Astrocyte (in vitro differentiated cells and primary cell): ENCODE measurements at regions not wholly inside any gene's neighbourhood (a gene's known extent, or its start where the extent isn't known, plus 50 kb on each side); places are given as distances from the start of the nearest gene placed in this dataset.

Source experiments
- DNase-seq: peaks from one replicate; pipeline ENCODE4 v3.0.0-alpha.2; 2010; ENCODE audit warnings: low read depth
- FAIRE-seq: peaks from 2 replicates; lab custom pipeline; 2011; peaks lifted over from hg19 to GRCh38; lab: Jason Lieb, UNC
- H2AFZ ChIP-seq: 2 replicates; pipeline ENCODE4 v1.6.0; 2012; ENCODE audit warnings: low read depth, low read length, inconsistent platforms
- H3K27ac ChIP-seq: 2 replicates; pipeline ENCODE4 v1.5.1; 2011; ENCODE audit warnings: low read depth, low read length, inconsistent platforms
- H3K27me3 ChIP-seq: 2 replicates; pipeline ENCODE4 v1.6.0; 2011; ENCODE audit warnings: low read length, inconsistent platforms; ENCODE audit not compliant: insufficient read depth
- H3K36me3 ChIP-seq: 2 replicates; pipeline ENCODE4 v1.5.1; 2011; ENCODE audit warnings: low read length, inconsistent platforms; ENCODE audit not compliant: insufficient read depth
- H3K4me1 ChIP-seq: 2 replicates; pipeline ENCODE4 v1.5.1; 2011; ENCODE audit warnings: low read length, inconsistent platforms; ENCODE audit not compliant: insufficient read depth
- H3K4me2 ChIP-seq: 2 replicates; pipeline ENCODE4 v1.6.0; 2012; ENCODE audit warnings: low read length, inconsistent platforms
- H3K4me3 ChIP-seq: 2 replicates; pipeline ENCODE4 v1.5.1; 2011; ENCODE audit warnings: low read depth, mild to moderate bottlenecking, low read length, inconsistent platforms; ENCODE audit not compliant: insufficient read depth
- H3K79me2 ChIP-seq: 2 replicates; pipeline ENCODE4 v1.6.0; 2012; ENCODE audit warnings: mild to moderate bottlenecking, low read length, inconsistent platforms; ENCODE audit not compliant: insufficient read depth
- H3K9ac ChIP-seq: 2 replicates; pipeline ENCODE4 v1.6.0; 2012; ENCODE audit warnings: mild to moderate bottlenecking, low read length, inconsistent platforms
- H3K9me3 ChIP-seq: 2 replicates; pipeline ENCODE4 v1.5.1; 2012; ENCODE audit warnings: low read depth, mild to moderate bottlenecking, low read length, inconsistent platforms; ENCODE audit not compliant: insufficient read depth
- H4K20me1 ChIP-seq: 2 replicates; pipeline ENCODE4 v1.6.0; 2012; ENCODE audit warnings: low read length, inconsistent platforms; ENCODE audit not compliant: insufficient read depth
- H3K27ac Mint-ChIP-seq: one replicate; pipeline ENCODE4 v1.8.0; 2021; ENCODE audit warnings: mild to moderate bottlenecking, mixed read lengths; ENCODE audit not compliant: unreplicated experiment
- H3K27me3 Mint-ChIP-seq: one replicate; pipeline ENCODE4 v1.8.0; 2021; ENCODE audit warnings: low read depth, mixed read lengths; ENCODE audit not compliant: unreplicated experiment
- H3K36me3 Mint-ChIP-seq: one replicate; pipeline ENCODE4 v1.8.0; 2021; ENCODE audit warnings: low read depth, mixed read lengths; ENCODE audit not compliant: unreplicated experiment
- H3K4me1 Mint-ChIP-seq: one replicate; pipeline ENCODE4 v1.8.0; 2021; ENCODE audit warnings: low read depth, mixed read lengths; ENCODE audit not compliant: unreplicated experiment
- H3K4me3 Mint-ChIP-seq: one replicate; pipeline ENCODE4 v1.8.0; 2021; ENCODE audit warnings: mild to moderate bottlenecking, moderate library complexity, mixed read lengths; ENCODE audit not compliant: unreplicated experiment
- H3K9me3 Mint-ChIP-seq: one replicate; pipeline ENCODE4 v1.8.0; 2021; ENCODE audit warnings: mild to moderate bottlenecking, mixed read lengths; ENCODE audit not compliant: unreplicated experiment
- EZH2 ChIP-seq: IDR thresholded peaks from 2 replicates; pipeline ENCODE4 v1.6.1; 2012; ENCODE audit warnings: mild to moderate bottlenecking, low read length, inconsistent platforms; ENCODE audit not compliant: insufficient read depth
- TF ChIP-seq, protein P1 (sequence below): IDR thresholded peaks from 2 replicates; pipeline ENCODE4 v1.5.1; 2011; ENCODE audit warnings: low read depth, mild to moderate bottlenecking, inconsistent platforms, low read length, moderate library complexity; ENCODE audit not compliant: insufficient read depth

DNA sequence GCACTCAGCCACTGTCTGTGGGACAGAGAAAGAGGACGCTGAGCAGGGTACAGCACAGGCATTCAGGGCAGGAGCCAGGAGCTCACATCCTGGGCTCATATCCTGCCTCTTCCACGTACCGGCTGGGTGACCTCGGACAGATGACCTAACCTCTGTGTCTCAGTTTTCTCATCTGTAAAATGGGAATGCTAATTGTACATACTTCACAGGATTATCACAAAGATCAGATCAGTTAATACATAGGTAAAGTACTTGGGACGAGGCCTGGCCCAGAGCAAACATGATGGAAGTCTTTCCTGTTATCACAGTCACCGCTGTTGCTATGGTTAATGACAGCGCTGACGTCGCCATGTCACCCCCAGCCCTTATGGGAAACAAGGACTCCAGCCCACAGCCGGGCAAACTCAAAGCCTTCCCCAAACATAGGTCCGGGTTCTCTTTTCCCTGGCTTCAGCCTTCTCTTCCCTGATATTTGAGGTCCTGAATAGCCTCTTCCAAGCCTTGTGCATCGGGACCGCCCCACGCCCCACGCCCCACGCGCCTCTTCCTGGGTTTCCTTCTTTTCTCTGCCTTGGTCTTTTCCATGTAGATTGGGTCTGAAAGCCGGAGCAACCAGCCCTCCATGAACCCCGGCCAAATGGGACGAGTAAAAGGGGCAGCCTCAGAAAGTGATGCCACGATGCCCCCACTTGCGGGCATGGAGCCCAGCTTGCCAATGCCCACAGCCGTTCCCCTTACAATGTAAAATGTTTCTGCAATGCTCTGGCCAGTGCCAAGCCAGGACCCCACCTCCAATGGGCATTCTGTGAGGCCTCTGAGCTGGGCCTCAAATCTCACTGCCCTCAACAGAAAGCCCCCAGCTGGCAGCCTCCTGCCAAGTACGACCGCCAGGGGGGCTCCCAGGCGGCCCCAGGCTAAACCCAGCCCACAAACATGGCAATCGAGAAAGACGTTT, 125.4 kb downstream of the RFLNA start:
- Histone ChIP-seq H2AFZ (no peak overlapping the region), H3K79me2 (peaks cover 52% of the 10 kb centered on the region), H3K9ac (peak overlapping the region; percentile 45), H3K36me3 (peaks cover 7% of the 10 kb centered on the region), H3K9me3 (no peaks in the 10 kb centered on the region), H4K20me1 (peaks cover 53% of the 10 kb centered on the region), H3K4me2 (peak overlapping the region; percentile 59), H3K4me3 (no peak overlapping the region), H3K4me1 (peaks cover 36% of the 10 kb centered on the region), H3K27me3 (no peaks in the 10 kb centered on the region), H3K27ac (peak overlapping the region; percentile 14)
- Mint-ChIP-seq H3K36me3 (peaks cover 17% of the 10 kb centered on the region), H3K9me3 (no peaks in the 10 kb centered on the region), H3K27ac (no peak overlapping the region), H3K4me1 (peaks cover 5% of the 10 kb centered on the region), H3K27me3 (no peaks in the 10 kb centered on the region), H3K4me3 (no peak overlapping the region)
- TF ChIP-seq, protein P1, sequence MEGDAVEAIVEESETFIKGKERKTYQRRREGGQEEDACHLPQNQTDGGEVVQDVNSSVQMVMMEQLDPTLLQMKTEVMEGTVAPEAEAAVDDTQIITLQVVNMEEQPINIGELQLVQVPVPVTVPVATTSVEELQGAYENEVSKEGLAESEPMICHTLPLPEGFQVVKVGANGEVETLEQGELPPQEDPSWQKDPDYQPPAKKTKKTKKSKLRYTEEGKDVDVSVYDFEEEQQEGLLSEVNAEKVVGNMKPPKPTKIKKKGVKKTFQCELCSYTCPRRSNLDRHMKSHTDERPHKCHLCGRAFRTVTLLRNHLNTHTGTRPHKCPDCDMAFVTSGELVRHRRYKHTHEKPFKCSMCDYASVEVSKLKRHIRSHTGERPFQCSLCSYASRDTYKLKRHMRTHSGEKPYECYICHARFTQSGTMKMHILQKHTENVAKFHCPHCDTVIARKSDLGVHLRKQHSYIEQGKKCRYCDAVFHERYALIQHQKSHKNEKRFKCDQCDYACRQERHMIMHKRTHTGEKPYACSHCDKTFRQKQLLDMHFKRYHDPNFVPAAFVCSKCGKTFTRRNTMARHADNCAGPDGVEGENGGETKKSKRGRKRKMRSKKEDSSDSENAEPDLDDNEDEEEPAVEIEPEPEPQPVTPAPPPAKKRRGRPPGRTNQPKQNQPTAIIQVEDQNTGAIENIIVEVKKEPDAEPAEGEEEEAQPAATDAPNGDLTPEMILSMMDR = no peak
- no peak for TF ChIP-seq EZH2
- no peak for DNase-seq
- peak; percentile 32 for FAIRE-seq

DNA sequence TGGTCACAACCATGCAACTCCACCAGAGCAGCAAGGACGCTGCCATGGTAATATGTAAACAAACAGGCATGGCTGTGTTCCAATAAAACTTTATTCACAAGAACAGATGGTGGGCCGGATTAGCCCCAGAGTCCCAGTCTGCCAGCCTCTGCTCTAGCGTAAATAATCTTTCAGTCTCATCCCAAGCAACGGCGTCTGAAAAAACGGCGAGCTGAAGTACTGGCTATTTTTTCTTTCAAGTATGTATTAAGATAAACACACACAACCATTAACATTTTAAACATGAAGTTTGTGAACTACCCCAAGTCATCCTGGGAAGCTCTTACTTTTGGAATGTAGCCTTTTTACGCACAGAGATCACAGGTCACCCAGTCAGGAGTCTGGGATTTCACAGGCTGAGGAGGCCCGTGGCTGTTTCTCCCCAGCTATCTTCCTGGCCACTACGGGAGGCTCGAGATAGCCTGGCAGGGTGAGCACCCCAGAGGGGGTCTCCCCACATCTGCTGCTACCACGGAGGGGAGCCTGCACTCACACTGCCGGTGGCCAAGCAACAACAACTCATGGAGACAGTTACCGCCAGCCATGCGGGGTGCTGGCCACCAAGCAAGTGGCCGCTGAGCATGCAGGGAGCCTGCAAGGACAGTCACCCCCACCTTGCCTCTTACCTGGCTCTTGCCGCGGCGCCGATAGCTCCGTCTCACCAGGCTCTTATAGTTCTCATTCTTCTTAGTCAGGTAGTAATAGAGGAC, 124.6 kb downstream of the RFLNA start:
- H3K27ac ChIP-seq = no peak overlapping the region
- peaks cover 36% of the 10 kb centered on the region for H3K4me1 ChIP-seq
- no peak for DNase-seq
- peak overlapping the region; percentile 40 for H3K4me3 Mint-ChIP-seq
- peaks cover 5% of the 10 kb centered on the region for H3K4me1 Mint-ChIP-seq
- no peaks in the 10 kb centered on the region for H3K27me3 ChIP-seq
- no peaks in the 10 kb centered on the region for H3K9me3 Mint-ChIP-seq
- no peak for FAIRE-seq
- no peaks in the 10 kb centered on the region for H3K27me3 Mint-ChIP-seq
- H3K9ac ChIP-seq = no peak overlapping the region
- no peak overlapping the region for H3K4me2 ChIP-seq
- H3K9me3 ChIP-seq = no peaks in the 10 kb centered on the region
- H4K20me1 ChIP-seq = peaks cover 62% of the 10 kb centered on the region
- TF ChIP-seq, protein P1 = no peak
- TF ChIP-seq EZH2 = no peak
- H2AFZ ChIP-seq = no peak overlapping the region
- H3K36me3 Mint-ChIP-seq = peaks cover 17% of the 10 kb centered on the region
- peaks cover 7% of the 10 kb centered on the region for H3K36me3 ChIP-seq
- H3K27ac Mint-ChIP-seq = no peak overlapping the region
- no peak overlapping the region for H3K4me3 ChIP-seq
- peaks cover 57% of the 10 kb centered on the region for H3K79me2 ChIP-seq
